HG03025 (cell line): ENCODE measurements at regions not wholly inside any gene's neighbourhood (a gene's known extent, or its start where the extent isn't known, plus 50 kb on each side); places are given as distances from the start of the nearest gene placed in this dataset.
A peak's percentile ranks its signal among the peaks of the same experiment; 100 is the strongest.

Experiments used
- ATAC-seq: cut with Tn5 transposase; IDR thresholded peaks from one replicate; pipeline ENCODE4 v1.9.1; 2021; ENCODE audit warnings: mild to moderate bottlenecking, moderate library complexity; ENCODE audit not compliant: unreplicated experiment, low FRiP score

- no peak for ATAC-seq
These were observed 188.0 kb upstream of the HDDC2 start for GRCh38 chr6:125489579-125490285.

GRCh38 chr6:125491860-125492618 lies 190.3 kb upstream of the HDDC2 start:
- no peak for ATAC-seq

- ATAC-seq, result no peak
These were observed 196.8 kb upstream of the HDDC2 start for GRCh38 chr6:125498606-125499005.

- no peak for ATAC-seq
These were observed 197.8 kb upstream of the HDDC2 start for GRCh38 chr6:125499535-125499934.

- ATAC-seq, result no peak
These were observed 201.4 kb upstream of the HDDC2 start for GRCh38 chr6:125503181-125503580.

GRCh38 chr6:125507987-125508655 lies 206.4 kb upstream of the HDDC2 start:
- no peak for ATAC-seq

GRCh38 chr6:125508793-125509192 lies 207.0 kb upstream of the HDDC2 start:
- no peak for ATAC-seq

GRCh38 chr6:125509477-125509876 lies 207.7 kb upstream of the HDDC2 start:
- no peak for ATAC-seq

- no peak for ATAC-seq
These were observed 208.6 kb upstream of the HDDC2 start for GRCh38 chr6:125510405-125510804.

GRCh38 chr6:125511809-125512396 lies 210.1 kb upstream of the HDDC2 start:
- ATAC-seq, result no peak

- ATAC-seq, result peak; percentile 60
These were observed 210.9 kb upstream of the HDDC2 start for GRCh38 chr6:125512621-125513020.

- no peak for ATAC-seq
These were observed 212.2 kb upstream of the HDDC2 start for GRCh38 chr6:125513978-125514377.

- no peak for ATAC-seq
These were observed 214.9 kb upstream of the HDDC2 start for GRCh38 chr6:125516644-125517043.

GRCh38 chr6:125519367-125519766 lies 217.6 kb upstream of the HDDC2 start:
- no peak for ATAC-seq

- no peak for ATAC-seq
These were observed 222.6 kb upstream of the HDDC2 start for GRCh38 chr6:125524356-125524755.

GRCh38 chr6:125526007-125526720 lies 223.3 kb upstream of the HEY2 start:
- ATAC-seq, result no peak

GRCh38 chr6:125528621-125529041 lies 220.8 kb upstream of the HEY2 start:
- ATAC-seq, result no peak

- ATAC-seq, result no peak
These were observed 220.4 kb upstream of the HEY2 start for GRCh38 chr6:125529061-125529460.

GRCh38 chr6:125533710-125534397 lies 215.6 kb upstream of the HEY2 start:
- no peak for ATAC-seq
